ENCODE measurements at regions not wholly inside any gene's neighbourhood (a gene's known extent, or its start where the extent isn't known, plus 50 kb on each side); places are given as distances from the start of the nearest gene placed in this dataset.

DNA sequence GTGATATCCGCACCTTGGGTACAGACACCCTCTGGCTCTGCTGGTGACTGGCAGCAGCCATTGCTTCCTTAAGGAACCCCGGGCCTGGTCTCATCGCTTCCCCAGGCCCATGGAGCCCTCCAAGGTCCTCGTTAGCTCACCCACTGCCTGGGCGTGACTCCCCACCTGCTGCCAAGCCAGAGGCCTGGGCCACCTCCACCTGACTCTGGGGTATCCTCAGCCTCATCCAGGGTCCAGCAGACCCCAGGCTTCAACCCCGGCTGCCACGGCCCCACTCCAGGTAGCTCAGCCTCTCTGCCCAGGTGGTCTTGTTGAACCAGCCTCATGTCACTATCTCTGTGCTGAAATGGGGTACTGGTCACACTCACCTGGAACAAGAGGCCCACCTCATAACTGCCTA lies 337.9 kb downstream of the BRD1 start:
- Histone ChIP-seq H3K9me3 (ENCODE audit: insufficient read depth, low read length) (no peaks in the 10 kb centered on the region), H3K27me3 (ENCODE audit: low read length) (no peaks in the 10 kb centered on the region), H4K20me1 (ENCODE audit: low read depth, low read length) (0 out of 2 replicates have a peak, but pooled peaks cover 3% of the 10 kb centered on the region), H3K4me2 (ENCODE audit: low read depth, low read length, poor library complexity, severe bottlenecking) (no peak overlapping the region), H2AFZ (ENCODE audit: low read depth, low read length, severe bottlenecking) (no peak overlapping the region), H3K27ac (ENCODE audit: low read depth, low read length) (no peak overlapping the region), H3F3A (ENCODE audit: insufficient read depth) (no peaks in the 10 kb centered on the region), H3K79me2 (ENCODE audit: insufficient read depth, low read length) (no peaks in the 10 kb centered on the region), H3K4me3 (ENCODE audit: insufficient read depth, low read length, poor library complexity, severe bottlenecking) (no peak overlapping the region), H3K36me3 (ENCODE audit: low read length) (no peaks in the 10 kb centered on the region), H3K9ac (ENCODE audit: low read length) (no peak overlapping the region), H3K9me2 (replicated peaks; ENCODE audit: insufficient read depth, low read length) (no peaks in the 10 kb centered on the region)
- TF ChIP-seq, protein P1, sequence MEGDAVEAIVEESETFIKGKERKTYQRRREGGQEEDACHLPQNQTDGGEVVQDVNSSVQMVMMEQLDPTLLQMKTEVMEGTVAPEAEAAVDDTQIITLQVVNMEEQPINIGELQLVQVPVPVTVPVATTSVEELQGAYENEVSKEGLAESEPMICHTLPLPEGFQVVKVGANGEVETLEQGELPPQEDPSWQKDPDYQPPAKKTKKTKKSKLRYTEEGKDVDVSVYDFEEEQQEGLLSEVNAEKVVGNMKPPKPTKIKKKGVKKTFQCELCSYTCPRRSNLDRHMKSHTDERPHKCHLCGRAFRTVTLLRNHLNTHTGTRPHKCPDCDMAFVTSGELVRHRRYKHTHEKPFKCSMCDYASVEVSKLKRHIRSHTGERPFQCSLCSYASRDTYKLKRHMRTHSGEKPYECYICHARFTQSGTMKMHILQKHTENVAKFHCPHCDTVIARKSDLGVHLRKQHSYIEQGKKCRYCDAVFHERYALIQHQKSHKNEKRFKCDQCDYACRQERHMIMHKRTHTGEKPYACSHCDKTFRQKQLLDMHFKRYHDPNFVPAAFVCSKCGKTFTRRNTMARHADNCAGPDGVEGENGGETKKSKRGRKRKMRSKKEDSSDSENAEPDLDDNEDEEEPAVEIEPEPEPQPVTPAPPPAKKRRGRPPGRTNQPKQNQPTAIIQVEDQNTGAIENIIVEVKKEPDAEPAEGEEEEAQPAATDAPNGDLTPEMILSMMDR (IDR thresholded peaks at IDR 0.05; ENCODE audit: insufficient read depth, low read length, poor library complexity, severe bottlenecking): no peak
- no peak for TF ChIP-seq EZH2phosphoT487 (conservative IDR thresholded peaks at IDR 0.05; ENCODE audit: low read length)

DNA sequence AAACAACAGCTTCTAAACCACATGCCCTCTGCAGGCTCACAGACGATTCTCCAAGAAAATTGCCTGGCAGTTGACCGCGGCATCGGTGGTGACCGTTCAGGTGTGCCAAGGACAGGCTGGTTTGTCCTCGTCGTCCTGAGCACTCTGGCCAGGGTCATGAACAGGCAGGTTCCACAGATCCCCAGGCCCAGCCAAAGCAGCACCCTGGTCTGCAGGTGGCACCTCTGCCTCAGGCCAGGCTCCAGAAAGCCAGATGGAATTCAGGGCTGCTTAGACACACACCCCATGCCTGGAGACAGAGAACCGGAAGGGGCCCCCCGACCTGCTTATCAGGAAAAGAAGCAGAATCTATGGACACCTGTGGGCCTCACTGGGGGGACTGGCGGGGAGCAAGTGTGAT lies 338.7 kb downstream of the BRD1 start:
- no peak overlapping the region for H3K4me3 ChIP-seq (ENCODE audit: insufficient read depth, low read length, poor library complexity, severe bottlenecking)
- H3K4me2 ChIP-seq (ENCODE audit: low read depth, low read length, poor library complexity, severe bottlenecking): no peak overlapping the region
- no peaks in the 10 kb centered on the region for H3K79me2 ChIP-seq (ENCODE audit: insufficient read depth, low read length)
- no peak overlapping the region for H3K27ac ChIP-seq (ENCODE audit: low read depth, low read length)
- no peaks in the 10 kb centered on the region for H3K27me3 ChIP-seq (ENCODE audit: low read length)
- H3F3A ChIP-seq (ENCODE audit: insufficient read depth): no peaks in the 10 kb centered on the region
- 0 out of 2 replicates have a peak, but pooled peaks cover 3% of the 10 kb centered on the region for H4K20me1 ChIP-seq (ENCODE audit: low read depth, low read length)
- no peaks in the 10 kb centered on the region for H3K9me3 ChIP-seq (ENCODE audit: insufficient read depth, low read length)
- H3K36me3 ChIP-seq (ENCODE audit: low read length): no peaks in the 10 kb centered on the region
- TF ChIP-seq, protein P1 (IDR thresholded peaks at IDR 0.05; ENCODE audit: insufficient read depth, low read length, poor library complexity, severe bottlenecking): no peak
- TF ChIP-seq EZH2phosphoT487 (conservative IDR thresholded peaks at IDR 0.05; ENCODE audit: low read length): no peak
- no peaks in the 10 kb centered on the region for H3K9me2 ChIP-seq (replicated peaks; ENCODE audit: insufficient read depth, low read length)
- H3K9ac ChIP-seq (ENCODE audit: low read length): no peak overlapping the region
- H2AFZ ChIP-seq (ENCODE audit: low read depth, low read length, severe bottlenecking): no peak overlapping the region

DNA sequence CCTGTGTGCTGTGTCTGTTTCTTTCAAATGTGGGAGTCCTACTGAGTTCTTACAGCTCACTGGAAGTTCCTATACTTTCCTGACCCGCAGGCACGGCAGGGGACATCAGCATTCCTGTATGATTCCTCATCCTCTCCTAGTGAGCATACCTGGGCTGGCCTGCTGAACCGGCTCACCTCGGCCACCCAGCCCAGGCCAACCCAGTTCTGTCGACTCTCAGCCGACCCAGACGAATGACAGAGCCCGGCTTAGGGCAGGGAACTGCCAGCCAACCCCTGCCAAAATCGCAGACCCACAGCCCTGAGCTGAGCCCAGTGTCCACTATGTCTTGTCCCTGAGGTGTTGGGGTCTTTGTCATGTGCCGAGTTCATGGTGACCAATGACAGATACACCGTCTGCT lies 339.7 kb downstream of the BRD1 start:
- no peaks in the 10 kb centered on the region for H3K9me3 ChIP-seq (ENCODE audit: insufficient read depth, low read length)
- no peak overlapping the region for H3K27ac ChIP-seq (ENCODE audit: low read depth, low read length)
- H3K4me2 ChIP-seq (ENCODE audit: low read depth, low read length, poor library complexity, severe bottlenecking): no peak overlapping the region

More for the DNA sequence above, 339.7 kb downstream of the BRD1 start:
- no peak for TF ChIP-seq EZH2phosphoT487 (conservative IDR thresholded peaks at IDR 0.05; ENCODE audit: low read length)
- TF ChIP-seq, protein P1 (IDR thresholded peaks at IDR 0.05; ENCODE audit: insufficient read depth, low read length, poor library complexity, severe bottlenecking): no peak
- no peaks in the 10 kb centered on the region for H3K27me3 ChIP-seq (ENCODE audit: low read length)
- H3K36me3 ChIP-seq (ENCODE audit: low read length): no peaks in the 10 kb centered on the region
- H4K20me1 ChIP-seq (ENCODE audit: low read depth, low read length): 0 out of 2 replicates have a peak, but pooled peaks cover 3% of the 10 kb centered on the region
- H3K9ac ChIP-seq (ENCODE audit: low read length): no peak overlapping the region
- no peak overlapping the region for H3K4me3 ChIP-seq (ENCODE audit: insufficient read depth, low read length, poor library complexity, severe bottlenecking)
- H3K79me2 ChIP-seq (ENCODE audit: insufficient read depth, low read length): no peaks in the 10 kb centered on the region
- H3F3A ChIP-seq (ENCODE audit: insufficient read depth): no peaks in the 10 kb centered on the region
- H2AFZ ChIP-seq (ENCODE audit: low read depth, low read length, severe bottlenecking): no peak overlapping the region
- H3K9me2 ChIP-seq (replicated peaks; ENCODE audit: insufficient read depth, low read length): no peaks in the 10 kb centered on the region
